Stromal cell of bone marrow (primary cell): ENCODE measurements at regions not wholly inside any gene's neighbourhood (a gene's known extent, or its start where the extent isn't known, plus 50 kb on each side); places are given as distances from the start of the nearest gene placed in this dataset.
"Not testable (repeated sequence)": the region's sequence is repeated elsewhere in the genome, so short reads cannot be mapped to it uniquely, and the experiment has no call there.

Experiments used
- DNase-seq: peaks from one replicate; pipeline ENCODE4 v3.0.0-alpha.2; 2012; ENCODE audit warnings: low read depth

GRCh38 chr1:227508431-227508830 lies 54.9 kb upstream of the ZNF678 start:
- no peak for DNase-seq

DNA sequence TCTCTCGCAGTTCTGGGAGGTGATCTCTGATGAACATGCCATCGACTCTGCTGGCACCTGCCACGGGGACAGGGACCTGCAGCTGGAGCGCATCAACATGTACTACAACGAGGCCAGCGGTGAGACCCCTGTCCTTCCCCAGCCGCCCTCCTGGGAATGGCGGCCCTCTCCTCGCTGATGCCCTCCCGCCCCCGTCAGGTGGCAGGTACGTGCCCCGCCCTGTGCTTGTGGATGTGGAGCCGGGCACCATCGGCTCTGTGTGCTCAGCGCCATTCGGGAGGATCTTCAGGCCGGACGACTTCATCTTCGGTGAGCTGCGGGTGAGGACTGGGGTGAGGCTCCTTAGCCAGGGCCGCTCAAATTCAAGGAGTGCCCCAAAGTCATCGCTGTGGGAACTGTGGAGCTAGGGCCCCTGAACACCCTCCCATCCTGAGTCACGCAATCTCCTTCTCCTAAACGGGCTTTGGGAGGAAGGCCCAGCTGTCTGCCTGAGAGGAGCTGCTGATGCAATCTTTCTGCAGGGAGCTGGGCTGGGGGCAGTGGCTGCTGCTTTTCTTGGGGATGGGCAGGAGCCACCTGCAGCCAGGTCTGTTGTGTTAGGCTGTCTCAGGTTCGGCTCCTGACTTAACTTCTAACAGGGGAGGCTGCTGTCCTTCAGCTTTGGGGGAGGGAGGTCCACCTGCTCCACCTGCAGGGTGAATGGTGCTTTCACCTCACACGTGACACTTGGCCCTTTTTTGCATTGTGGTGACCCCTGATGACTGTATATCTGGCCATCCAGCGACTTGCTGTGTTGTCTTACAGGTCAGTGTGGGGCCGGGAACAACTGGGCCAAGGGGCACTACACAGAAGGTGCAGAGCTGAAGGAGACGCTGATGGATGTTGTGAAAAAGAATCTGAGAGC lies 56.6 kb upstream of the ZNF678 start:
- not testable (repeated sequence) for DNase-seq

DNA sequence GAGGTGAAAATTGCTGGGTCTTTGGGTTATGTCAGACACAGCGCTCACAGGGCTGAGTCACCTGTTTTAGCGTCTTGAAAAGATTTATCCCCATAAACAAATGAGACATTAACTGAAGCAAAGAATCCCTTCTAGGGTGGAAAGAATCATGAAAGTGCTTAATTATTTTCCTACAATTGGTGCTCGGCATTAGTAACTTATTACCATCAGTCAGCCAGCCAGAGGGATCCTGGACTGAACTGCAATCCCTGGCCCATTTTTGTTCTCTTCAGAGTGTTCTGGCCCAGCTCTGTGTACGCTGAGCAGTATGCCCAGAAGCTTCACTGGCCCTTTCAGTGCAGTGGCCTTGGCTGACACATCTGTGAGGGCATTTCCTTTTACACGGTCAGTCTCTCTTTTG lies 67.3 kb upstream of the ZNF678 start:
- not testable (repeated sequence) for DNase-seq

- not testable (repeated sequence) for DNase-seq
Observed at GRCh38 chr1:227493863-227494551, 69.3 kb upstream of the ZNF678 start.

- no peak for DNase-seq
Observed at GRCh38 chr1:227490478-227490877, 72.9 kb upstream of the ZNF678 start.

- no peak for DNase-seq
Observed at GRCh38 chr1:227490001-227490400, 73.4 kb upstream of the ZNF678 start.

DNA sequence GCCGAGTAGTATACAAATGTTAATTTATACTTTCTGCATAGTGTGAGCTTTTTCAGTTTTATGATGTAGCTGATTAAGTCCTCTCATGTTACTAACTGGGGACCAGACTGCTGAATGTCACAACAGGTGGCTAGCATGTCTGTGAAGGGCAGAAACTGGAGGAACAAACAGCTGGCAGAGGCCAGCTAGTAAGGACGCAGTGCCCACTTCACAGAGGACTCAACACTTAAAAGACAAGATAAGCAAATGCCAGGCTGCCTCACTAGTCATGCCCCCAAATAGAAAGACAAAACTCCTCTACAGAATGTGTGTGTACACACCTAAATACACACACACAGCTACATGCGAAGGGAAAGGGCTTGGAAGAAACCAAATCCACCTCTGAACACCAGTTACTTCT lies 73.8 kb upstream of the ZNF678 start:
- DNase-seq = no peak

DNA sequence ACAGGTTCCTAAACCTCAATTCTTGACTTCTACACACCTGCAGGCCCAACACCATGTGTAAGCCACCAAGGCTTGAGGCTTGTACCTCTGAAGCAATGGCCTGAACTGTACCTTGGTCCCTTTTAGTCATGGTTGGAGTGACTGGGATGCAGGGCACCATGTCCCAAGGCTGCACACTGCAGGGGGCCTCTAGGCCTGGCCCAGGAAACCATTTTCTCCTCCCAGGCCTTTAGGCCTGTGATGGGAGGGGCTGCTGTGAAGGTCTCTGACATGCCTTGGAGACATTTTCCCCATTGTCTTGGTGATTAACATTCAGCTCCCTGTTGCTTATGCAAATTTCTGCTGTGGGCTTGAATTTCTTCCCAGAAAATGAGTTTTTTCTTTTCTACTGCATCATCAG lies 75.8 kb upstream of the ZNF678 start:
- DNase-seq = no peak

GRCh38 chr1:227486559-227486958 lies 76.8 kb upstream of the ZNF678 start:
- no peak for DNase-seq

GRCh38 chr1:227482023-227482299 lies 81.4 kb upstream of the ZNF678 start:
- no peak for DNase-seq

- DNase-seq = not testable (repeated sequence)
Observed at GRCh38 chr1:227474072-227474471, 89.3 kb upstream of the ZNF678 start.

- no peak for DNase-seq
Observed at GRCh38 chr1:227472772-227473171, 90.6 kb upstream of the ZNF678 start.

DNA sequence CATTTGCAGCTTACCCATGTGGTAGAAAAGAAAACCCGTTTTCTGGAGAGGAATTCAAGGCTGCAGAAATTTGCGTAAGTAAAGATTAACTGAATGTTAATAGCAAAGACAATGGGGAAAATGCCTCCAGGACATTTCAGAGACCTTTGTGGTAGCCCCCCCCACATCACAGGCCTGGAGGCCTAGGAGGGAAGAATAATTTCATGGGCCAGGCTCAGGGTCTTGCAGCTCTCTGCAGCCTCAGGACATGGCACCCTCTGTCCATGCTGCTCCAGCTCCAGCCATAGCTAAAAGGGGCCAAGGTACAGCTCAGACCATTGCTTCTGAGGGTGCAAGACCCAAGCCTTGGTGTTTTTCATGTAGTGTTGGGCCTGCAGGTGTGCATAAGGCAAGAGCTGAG lies 92.7 kb upstream of the ZNF678 start:
- no peak for DNase-seq

DNA sequence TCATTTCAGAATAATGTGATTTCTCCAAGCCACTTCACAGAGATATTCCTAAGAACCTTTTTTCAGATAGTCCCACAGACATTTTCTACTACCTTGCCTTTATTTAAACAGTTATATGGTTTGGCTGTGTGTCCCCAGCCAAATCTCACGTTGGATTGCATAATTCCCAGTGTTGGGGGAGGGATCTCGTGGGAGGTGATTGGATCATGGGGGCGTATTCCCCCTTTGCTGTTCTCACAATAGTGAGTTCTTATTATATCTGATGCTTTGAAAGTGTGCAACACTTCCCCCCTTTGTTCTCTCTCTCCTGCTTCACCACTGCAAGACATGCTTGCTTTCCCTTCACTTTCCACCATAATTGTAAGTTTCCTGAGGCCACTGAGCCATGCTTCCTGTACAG lies 93.6 kb upstream of the ZNF678 start:
- DNase-seq = no peak

DNA sequence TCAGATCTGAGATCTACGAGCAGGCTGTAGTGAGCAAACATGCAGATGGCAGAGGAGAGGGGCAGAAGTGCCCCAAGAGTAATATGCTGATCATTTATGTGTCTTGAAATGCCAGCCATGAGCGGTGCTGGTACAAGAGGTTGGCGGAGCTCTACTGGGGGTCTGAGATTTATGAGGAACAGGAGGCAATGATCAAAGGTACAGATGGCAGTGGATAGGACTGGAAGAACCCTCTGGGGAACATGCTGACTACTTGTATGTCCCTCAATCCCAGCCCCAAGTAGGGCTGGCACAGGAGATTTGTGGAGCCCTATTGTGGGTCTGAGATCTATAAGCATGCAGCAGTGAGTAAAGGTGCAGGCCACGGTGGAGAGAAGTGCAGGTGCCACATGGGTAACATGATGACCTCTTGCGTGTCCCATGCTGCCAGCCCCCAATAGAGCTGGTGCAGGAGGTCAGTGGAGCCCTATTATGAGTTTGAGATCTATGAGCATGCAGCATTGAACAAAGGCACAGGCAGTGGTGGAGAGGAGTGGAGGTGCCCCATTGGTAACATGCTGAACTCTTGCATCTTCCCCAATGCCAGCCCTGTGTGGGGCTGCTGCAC lies 97.2 kb upstream of the ZNF678 start:
- no peak for DNase-seq

DNA sequence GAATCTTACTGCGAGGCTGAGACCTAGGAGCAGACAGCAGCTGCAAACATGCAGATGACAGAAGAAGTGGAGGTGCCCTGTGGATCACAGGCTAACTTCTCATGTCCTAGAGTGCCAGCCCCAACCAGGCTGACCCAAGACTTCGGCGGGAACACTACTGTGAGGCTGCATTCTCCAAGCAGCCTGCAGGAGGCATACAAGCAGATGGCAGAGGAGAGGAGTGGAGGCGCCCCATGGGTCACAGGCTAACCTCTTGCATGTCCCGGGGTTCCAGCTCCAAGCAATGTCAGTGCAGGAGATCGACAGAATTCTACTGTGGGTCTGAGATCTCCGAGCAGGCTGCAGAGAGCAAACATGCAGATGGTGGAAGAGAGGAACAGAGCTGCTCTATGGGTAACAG lies 98.1 kb upstream of the ZNF678 start:
- DNase-seq = no peak

DNA sequence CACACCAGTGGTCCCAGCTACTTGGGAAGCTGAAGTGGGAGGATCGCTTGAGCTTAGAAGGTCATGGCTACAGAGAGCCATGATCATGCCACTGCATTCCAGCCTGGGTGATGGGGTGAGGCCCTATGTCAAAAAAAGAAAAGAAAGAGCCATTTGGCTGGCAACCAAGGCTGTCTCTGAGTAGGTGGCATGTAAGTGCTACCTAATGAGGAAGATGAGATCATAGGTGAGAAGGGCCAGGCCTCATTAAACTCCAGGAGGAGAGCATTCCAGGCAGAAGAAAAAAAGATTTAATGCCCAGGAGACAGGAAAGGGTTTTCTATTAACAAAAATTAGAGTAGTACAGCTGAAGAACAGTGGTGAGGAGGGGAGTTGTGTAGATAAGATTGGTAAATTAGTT lies 103.4 kb upstream of the ZNF678 start:
- DNase-seq = no peak

DNA sequence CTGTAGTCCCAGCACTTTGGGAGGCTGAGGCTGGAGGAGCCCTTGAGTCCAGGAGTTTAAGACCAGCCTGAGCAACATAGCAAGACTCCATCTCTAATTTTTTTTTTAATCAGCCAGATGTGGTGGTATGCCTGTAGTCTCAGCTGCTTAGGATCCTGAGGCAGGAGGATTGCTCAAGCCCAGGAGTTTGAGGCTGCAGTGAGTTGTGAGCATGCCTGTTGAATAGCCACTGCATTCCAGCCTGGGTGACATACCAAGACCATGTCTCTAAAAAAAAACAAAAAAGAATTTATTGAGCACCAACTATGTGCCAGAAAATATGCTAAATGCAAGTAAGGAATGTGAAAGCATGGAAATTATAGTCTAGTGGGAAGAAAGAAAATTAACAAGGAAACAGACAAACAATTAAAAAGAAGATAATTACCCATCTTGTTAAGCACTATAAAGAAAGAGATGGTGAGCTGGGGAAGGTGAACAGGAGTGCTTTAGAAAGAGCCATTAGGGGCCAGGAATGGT lies 104.0 kb upstream of the ZNF678 start:
- no peak for DNase-seq

DNA sequence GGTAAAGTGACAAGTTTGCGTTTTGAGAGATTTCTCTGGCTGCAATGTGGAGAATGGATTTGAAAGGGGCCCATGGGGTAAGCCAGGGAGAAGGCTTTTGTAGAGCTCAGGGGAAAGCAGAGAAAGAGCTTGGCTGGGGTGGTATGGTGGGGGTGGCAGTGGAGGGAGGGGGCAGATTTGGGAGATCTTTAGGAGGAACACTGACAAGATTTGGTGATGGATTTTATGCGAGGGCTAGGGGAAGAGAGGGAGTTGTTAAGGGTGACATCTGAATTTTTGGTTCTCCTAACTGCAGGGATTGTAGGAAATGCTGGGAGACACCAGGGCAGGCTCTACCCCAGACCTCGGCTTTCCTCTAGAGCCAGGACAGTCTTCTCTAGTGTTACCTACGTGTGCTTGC lies 108.7 kb upstream of the ZNF678 start:
- DNase-seq = no peak

DNA sequence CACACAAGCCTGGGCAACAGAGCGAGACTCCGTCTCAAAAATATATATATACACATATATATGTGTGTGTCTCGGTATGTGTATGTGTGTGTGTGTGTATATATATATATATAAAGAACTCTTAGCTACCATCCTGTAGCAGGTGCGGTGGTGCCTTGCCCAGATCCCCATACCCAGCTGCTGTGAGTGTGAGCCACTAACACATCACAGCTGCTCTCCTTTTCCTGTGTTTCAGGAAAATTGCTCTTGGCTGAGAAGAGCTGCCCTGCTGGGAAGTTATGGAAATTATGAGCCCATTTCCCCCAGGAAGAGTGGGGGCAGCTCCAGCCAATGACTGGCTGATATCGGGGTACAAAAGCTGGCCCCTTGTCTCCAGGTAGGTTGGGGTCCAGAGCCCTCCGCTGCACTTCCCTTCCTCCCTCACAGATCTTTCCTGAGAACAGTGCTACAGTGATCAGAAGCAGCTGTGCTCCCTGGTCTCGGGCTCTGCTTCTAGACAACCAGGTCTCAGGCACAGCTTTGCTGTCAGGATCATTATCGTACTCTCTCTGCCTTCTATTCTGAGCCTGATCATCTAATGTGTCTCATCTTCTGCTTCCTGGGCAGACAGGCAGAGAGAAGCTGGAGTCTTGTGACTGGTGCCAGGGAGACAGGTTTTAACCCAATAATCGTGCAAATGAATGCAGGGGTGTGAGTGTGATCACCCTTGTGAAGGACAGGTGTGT lies 109.6 kb upstream of the ZNF678 start:
- DNase-seq = no peak

DNA sequence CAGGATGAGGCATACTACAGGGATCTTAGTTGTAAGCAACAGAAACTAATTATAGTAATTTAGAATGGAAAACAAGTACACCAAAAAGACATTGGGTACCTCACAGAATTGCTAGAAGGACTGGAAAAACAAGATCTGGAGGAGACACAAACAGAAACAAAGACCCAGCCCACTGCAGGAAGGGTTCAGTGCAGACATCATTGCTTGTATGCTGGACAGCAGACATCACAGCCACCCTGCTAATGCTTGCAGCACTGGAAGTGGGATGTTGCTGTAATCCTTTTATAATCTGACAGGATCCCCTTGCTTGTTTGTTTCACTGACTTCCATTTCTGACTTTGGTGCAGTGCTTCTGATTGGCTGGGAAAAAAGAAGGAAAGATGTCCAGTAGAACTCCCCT lies 111.4 kb upstream of the ZNF678 start:
- no peak for DNase-seq

DNA sequence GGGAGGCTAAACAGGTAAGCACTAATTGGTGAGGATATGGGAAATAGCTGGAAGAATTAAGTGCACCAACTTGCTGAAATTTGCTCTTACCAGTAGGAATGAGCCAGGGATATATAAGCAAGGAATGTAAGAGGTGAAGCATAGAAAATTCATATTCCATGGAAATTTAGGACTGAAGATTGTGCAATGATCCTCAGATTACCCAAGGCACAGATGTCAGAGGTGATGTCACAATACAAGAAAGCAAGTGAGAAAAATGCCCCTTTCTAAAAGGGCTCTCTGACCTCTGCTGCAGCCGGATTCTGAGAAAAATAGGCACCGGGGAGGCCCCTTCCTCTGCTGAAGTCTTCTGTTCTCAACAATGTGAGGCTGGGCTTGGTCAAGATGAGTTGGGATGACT lies 112.3 kb upstream of the ZNF678 start:
- DNase-seq = no peak
